ENCODE measurements at regions not wholly inside any gene's neighbourhood (a gene's known extent, or its start where the extent isn't known, plus 50 kb on each side); places are given as distances from the start of the nearest gene placed in this dataset.

- no peak for TF ChIP-seq CTCF (conservative IDR thresholded peaks at IDR 0.05; ENCODE audit: low read length)
- TF ChIP-seq EZH2phosphoT487 (IDR thresholded peaks at IDR 0.05; ENCODE audit: borderline replicate concordance, low read depth, low read length): no peak
Observed at GRCh38 chr5:1673042-1673677, 126.5 kb downstream of the MRPL36 start.

Measured in OCI-LY7 (cell line).